Activated naive CD4-positive, alpha-beta T cell treated with anti-CD3 and anti-CD28 coated beads, Interleukin-2, amount 10 ng/mL, durations not matched to agents 7 days and 5 days (primary cell): ENCODE measurements at regions not wholly inside any gene's neighbourhood (a gene's known extent, or its start where the extent isn't known, plus 50 kb on each side); places are given as distances from the start of the nearest gene placed in this dataset.
A peak's percentile ranks its signal among the peaks of the same experiment; 100 is the strongest.
"Not testable (repeated sequence)": the region's sequence is repeated elsewhere in the genome, so short reads cannot be mapped to it uniquely, and the experiment has no call there.

Experiments used
- CTCF ChIA-PET: fragments of 350-600 bp; sonication (Branson Sonifier 250); formaldehyde crosslinking; loops from one replicate; lab custom pipeline; 2021; ENCODE audit warnings: antibody characterized with exemption; lab: Charles Lee
- DNase-seq: peaks from one replicate; pipeline ENCODE4 v3.0.0-alpha.2; 2020
- H3K27ac Mint-ChIP-seq: one replicate; pipeline ENCODE4 v1.8.0; 2021; ENCODE audit warnings: mild to moderate bottlenecking, moderate library complexity, mixed read lengths
- H3K27me3 Mint-ChIP-seq: one replicate; pipeline ENCODE4 v1.8.0; 2021; ENCODE audit warnings: mild to moderate bottlenecking, mixed read lengths
- H3K36me3 Mint-ChIP-seq: one replicate; pipeline ENCODE4 v1.8.0; 2021; ENCODE audit warnings: mixed read lengths
- H3K4me1 Mint-ChIP-seq: one replicate; pipeline ENCODE4 v1.8.0; 2021; ENCODE audit warnings: mixed read lengths
- H3K4me3 Mint-ChIP-seq: one replicate; pipeline ENCODE4 v1.8.0; 2021; ENCODE audit warnings: mild to moderate bottlenecking, moderate library complexity, mixed read lengths
- H3K9me3 Mint-ChIP-seq: one replicate; pipeline ENCODE4 v1.8.0; 2021; ENCODE audit warnings: mixed read lengths

GRCh38 chr2:236909193-236909504, 176.5 kb upstream of the COPS8 start:
- CTCF ChIA-PET, result no interaction called here
- Mint-ChIP-seq H3K4me1 (no peaks in the 10 kb centered on the region), H3K9me3 (no peaks in the 10 kb centered on the region), H3K36me3 (no peaks in the 10 kb centered on the region), H3K27me3 (peaks cover 18% of the 10 kb centered on the region), H3K4me3 (no peak overlapping the region), H3K27ac (no peak overlapping the region)
- DNase-seq, result no peak

- CTCF ChIA-PET, result no interaction called here
- Mint-ChIP-seq H3K36me3 (no peaks in the 10 kb centered on the region), H3K4me1 (no peaks in the 10 kb centered on the region), H3K9me3 (no peaks in the 10 kb centered on the region), H3K4me3 (no peak overlapping the region), H3K27ac (no peak overlapping the region), H3K27me3 (peaks cover 16% of the 10 kb centered on the region)
- no peak for DNase-seq
Observed at GRCh38 chr2:236909802-236910201, 175.9 kb upstream of the COPS8 start.

- no peak overlapping the region for H3K27ac Mint-ChIP-seq
- H3K9me3 Mint-ChIP-seq, result no peaks in the 10 kb centered on the region
- H3K4me3 Mint-ChIP-seq, result no peak overlapping the region
- H3K27me3 Mint-ChIP-seq, result peaks cover 16% of the 10 kb centered on the region
- H3K4me1 Mint-ChIP-seq, result no peaks in the 10 kb centered on the region
- DNase-seq, result no peak
- CTCF ChIA-PET, result no interaction called here
- no peaks in the 10 kb centered on the region for H3K36me3 Mint-ChIP-seq
Observed at GRCh38 chr2:236910781-236911495, 174.8 kb upstream of the COPS8 start.

GRCh38 chr2:236912326-236913120, 173.2 kb upstream of the COPS8 start:
- Mint-ChIP-seq H3K9me3 (no peaks in the 10 kb centered on the region), H3K4me1 (no peaks in the 10 kb centered on the region), H3K27me3 (peaks cover 22% of the 10 kb centered on the region), H3K36me3 (no peaks in the 10 kb centered on the region), H3K4me3 (no peak overlapping the region), H3K27ac (no peak overlapping the region)
- no peak for DNase-seq
- CTCF ChIA-PET, result no interaction called here

GRCh38 chr2:236915186-236915585, 170.5 kb upstream of the COPS8 start:
- no peaks in the 10 kb centered on the region for H3K4me1 Mint-ChIP-seq
- H3K9me3 Mint-ChIP-seq, result no peaks in the 10 kb centered on the region
- no peak overlapping the region for H3K27ac Mint-ChIP-seq
- CTCF ChIA-PET, result no interaction called here
- no peaks in the 10 kb centered on the region for H3K36me3 Mint-ChIP-seq
- DNase-seq, result no peak
- peaks cover 25% of the 10 kb centered on the region for H3K27me3 Mint-ChIP-seq
- H3K4me3 Mint-ChIP-seq, result no peak overlapping the region

- Mint-ChIP-seq H3K36me3 (no peaks in the 10 kb centered on the region), H3K27me3 (peaks cover 25% of the 10 kb centered on the region), H3K4me3 (no peak overlapping the region), H3K27ac (no peak overlapping the region), H3K4me1 (no peaks in the 10 kb centered on the region), H3K9me3 (no peaks in the 10 kb centered on the region)
- DNase-seq, result no peak
- CTCF ChIA-PET, result no interaction called here
Observed at GRCh38 chr2:236915726-236916125, 170.0 kb upstream of the COPS8 start.

GRCh38 chr2:236916181-236916580, 169.5 kb upstream of the COPS8 start:
- Mint-ChIP-seq H3K27ac (no peak overlapping the region), H3K27me3 (peaks cover 25% of the 10 kb centered on the region), H3K9me3 (no peaks in the 10 kb centered on the region), H3K4me1 (no peaks in the 10 kb centered on the region), H3K36me3 (no peaks in the 10 kb centered on the region), H3K4me3 (no peak overlapping the region)
- CTCF ChIA-PET, result no interaction called here
- no peak for DNase-seq

GRCh38 chr2:236916651-236917050, 169.0 kb upstream of the COPS8 start:
- no peaks in the 10 kb centered on the region for H3K36me3 Mint-ChIP-seq
- H3K27ac Mint-ChIP-seq, result no peak overlapping the region
- peaks cover 25% of the 10 kb centered on the region for H3K27me3 Mint-ChIP-seq
- no peaks in the 10 kb centered on the region for H3K9me3 Mint-ChIP-seq
- CTCF ChIA-PET, result no interaction called here
- no peak for DNase-seq
- H3K4me3 Mint-ChIP-seq, result no peak overlapping the region
- H3K4me1 Mint-ChIP-seq, result no peaks in the 10 kb centered on the region

- Mint-ChIP-seq H3K9me3 (no peaks in the 10 kb centered on the region), H3K4me1 (no peaks in the 10 kb centered on the region), H3K27ac (no peak overlapping the region), H3K27me3 (peaks cover 25% of the 10 kb centered on the region), H3K36me3 (no peaks in the 10 kb centered on the region), H3K4me3 (no peak overlapping the region)
- CTCF ChIA-PET, result no interaction called here
- DNase-seq, result no peak
Observed at GRCh38 chr2:236917164-236917563, 168.5 kb upstream of the COPS8 start.

- Mint-ChIP-seq H3K27me3 (peaks cover 20% of the 10 kb centered on the region), H3K27ac (no peak overlapping the region), H3K4me1 (no peaks in the 10 kb centered on the region), H3K9me3 (no peaks in the 10 kb centered on the region), H3K4me3 (no peak overlapping the region), H3K36me3 (no peaks in the 10 kb centered on the region)
- DNase-seq, result no peak
- CTCF ChIA-PET, result no interaction called here
Observed at GRCh38 chr2:236918545-236918944, 167.1 kb upstream of the COPS8 start.

GRCh38 chr2:236919209-236919608, 166.5 kb upstream of the COPS8 start:
- Mint-ChIP-seq H3K4me1 (no peaks in the 10 kb centered on the region), H3K9me3 (no peaks in the 10 kb centered on the region), H3K27ac (no peak overlapping the region), H3K4me3 (no peak overlapping the region), H3K27me3 (peaks cover 24% of the 10 kb centered on the region), H3K36me3 (no peaks in the 10 kb centered on the region)
- no peak for DNase-seq
- CTCF ChIA-PET, result interaction anchor here (0.7 kb wide), 1 partner anchor 237 kb away, joined by 4 read pairs; no protein-coding TSS in a partner anchor

GRCh38 chr2:236919801-236920379, 165.8 kb upstream of the COPS8 start:
- H3K9me3 Mint-ChIP-seq, H3K27ac Mint-ChIP-seq, H3K4me3 Mint-ChIP-seq, DNase-seq, H3K4me1 Mint-ChIP-seq, H3K36me3 Mint-ChIP-seq: not testable (repeated sequence)
- peaks cover 24% of the 10 kb centered on the region for H3K27me3 Mint-ChIP-seq
- CTCF ChIA-PET, result interaction anchor here (0.7 to 1.4 kb wide), 3 partner anchors 238 to 567 kb away, joined by 3 to 4 read pairs (median 3); no protein-coding TSS in a partner anchor

GRCh38 chr2:236922061-236922460, 163.6 kb upstream of the COPS8 start:
- no peak for DNase-seq
- no peaks in the 10 kb centered on the region for H3K9me3 Mint-ChIP-seq
- CTCF ChIA-PET, result interaction anchor here (1.0 kb wide), 1 partner anchor 105 kb away, joined by 3 read pairs; no protein-coding TSS in a partner anchor

GRCh38 chr2:236928380-236929037, 157.2 kb upstream of the COPS8 start:
- DNase-seq, result no peak
- peaks cover 8% of the 10 kb centered on the region for H3K4me1 Mint-ChIP-seq
- peaks cover 36% of the 10 kb centered on the region for H3K27me3 Mint-ChIP-seq
- H3K9me3 Mint-ChIP-seq, result no peaks in the 10 kb centered on the region
- no peak overlapping the region for H3K27ac Mint-ChIP-seq
- CTCF ChIA-PET, result interaction anchor here (0.7 kb wide), 1 partner anchor 40 kb away, joined by 3 read pairs; no protein-coding TSS in a partner anchor
- peak overlapping the region; percentile 65 for H3K4me3 Mint-ChIP-seq
- no peaks in the 10 kb centered on the region for H3K36me3 Mint-ChIP-seq

More at GRCh38 chr2:236922061-236922460, 163.6 kb upstream of the COPS8 start:
- Mint-ChIP-seq H3K27me3 (peaks cover 25% of the 10 kb centered on the region), H3K4me1 (no peaks in the 10 kb centered on the region), H3K27ac (no peak overlapping the region), H3K4me3 (no peak overlapping the region), H3K36me3 (no peaks in the 10 kb centered on the region)
